ENCODE measurements at regions not wholly inside any gene's neighbourhood (a gene's known extent, or its start where the extent isn't known, plus 50 kb on each side); places are given as distances from the start of the nearest gene placed in this dataset.

- no peak overlapping the region for H3K27ac Mint-ChIP-seq
Observed at GRCh38 chr5:51028394-51028793, 354.9 kb upstream of the ISL1 start.

GRCh38 chr5:51033215-51033614, 350.0 kb upstream of the ISL1 start:
- Mint-ChIP-seq H3K4me3 (no peak overlapping the region), H3K27me3 (no peaks in the 10 kb centered on the region), H3K4me1 (ENCODE audit: unreplicated experiment) (no peaks in the 10 kb centered on the region), H3K36me3 (no peaks in the 10 kb centered on the region), H3K9me3 (no peaks in the 10 kb centered on the region), H3K27ac (no peak overlapping the region)
- no peak for DNase-seq (ENCODE audit: extremely low spot score, unreplicated experiment)
- no peak for TF ChIP-seq CTCF (conservative IDR thresholded peaks at IDR 0.05)

More at GRCh38 chr5:51028394-51028793, 354.9 kb upstream of the ISL1 start:
- no peaks in the 10 kb centered on the region for H3K36me3 Mint-ChIP-seq
- no peak overlapping the region for H3K4me3 Mint-ChIP-seq
- DNase-seq (ENCODE audit: extremely low spot score, unreplicated experiment), result no peak
- no peaks in the 10 kb centered on the region for H3K4me1 Mint-ChIP-seq (ENCODE audit: unreplicated experiment)
- H3K9me3 Mint-ChIP-seq, result no peaks in the 10 kb centered on the region
- no peak for TF ChIP-seq CTCF (conservative IDR thresholded peaks at IDR 0.05)
- peaks cover 5% of the 10 kb centered on the region for H3K27me3 Mint-ChIP-seq

GRCh38 chr5:51034222-51034901, 348.9 kb upstream of the ISL1 start:
- no peak overlapping the region for H3K27ac Mint-ChIP-seq
- no peaks in the 10 kb centered on the region for H3K9me3 Mint-ChIP-seq
- no peak for DNase-seq (ENCODE audit: extremely low spot score, unreplicated experiment)
- peaks cover 2% of the 10 kb centered on the region for H3K27me3 Mint-ChIP-seq
- no peak overlapping the region for H3K4me3 Mint-ChIP-seq
- no peaks in the 10 kb centered on the region for H3K36me3 Mint-ChIP-seq
- H3K4me1 Mint-ChIP-seq (ENCODE audit: unreplicated experiment), result peaks cover 2% of the 10 kb centered on the region
- TF ChIP-seq CTCF (conservative IDR thresholded peaks at IDR 0.05), result no peak

GRCh38 chr5:51039424-51040329, 343.6 kb upstream of the ISL1 start:
- H3K4me1 Mint-ChIP-seq (ENCODE audit: unreplicated experiment), result peaks cover 9% of the 10 kb centered on the region
- no peaks in the 10 kb centered on the region for H3K9me3 Mint-ChIP-seq
- no peak overlapping the region for H3K4me3 Mint-ChIP-seq
- H3K27me3 Mint-ChIP-seq, result peaks cover 3% of the 10 kb centered on the region
- H3K36me3 Mint-ChIP-seq, result no peaks in the 10 kb centered on the region
- DNase-seq (ENCODE audit: extremely low spot score, unreplicated experiment), result no peak
- H3K27ac Mint-ChIP-seq, result no peak overlapping the region
- TF ChIP-seq CTCF (conservative IDR thresholded peaks at IDR 0.05), result no peak

GRCh38 chr5:51043745-51044144, 339.5 kb upstream of the ISL1 start:
- H3K4me3 Mint-ChIP-seq, result no peak overlapping the region
- no peak for TF ChIP-seq CTCF (conservative IDR thresholded peaks at IDR 0.05)
- DNase-seq (ENCODE audit: extremely low spot score, unreplicated experiment), result no peak
- H3K4me1 Mint-ChIP-seq (ENCODE audit: unreplicated experiment), result peaks cover 9% of the 10 kb centered on the region
- H3K27ac Mint-ChIP-seq, result no peak overlapping the region
- no peaks in the 10 kb centered on the region for H3K9me3 Mint-ChIP-seq
- no peaks in the 10 kb centered on the region for H3K36me3 Mint-ChIP-seq
- peaks cover 6% of the 10 kb centered on the region for H3K27me3 Mint-ChIP-seq

All from type B pancreatic cell (in vitro differentiated cells).